ENCODE measurements at regions not wholly inside any gene's neighbourhood (a gene's known extent, or its start where the extent isn't known, plus 50 kb on each side); places are given as distances from the start of the nearest gene placed in this dataset.

DNA sequence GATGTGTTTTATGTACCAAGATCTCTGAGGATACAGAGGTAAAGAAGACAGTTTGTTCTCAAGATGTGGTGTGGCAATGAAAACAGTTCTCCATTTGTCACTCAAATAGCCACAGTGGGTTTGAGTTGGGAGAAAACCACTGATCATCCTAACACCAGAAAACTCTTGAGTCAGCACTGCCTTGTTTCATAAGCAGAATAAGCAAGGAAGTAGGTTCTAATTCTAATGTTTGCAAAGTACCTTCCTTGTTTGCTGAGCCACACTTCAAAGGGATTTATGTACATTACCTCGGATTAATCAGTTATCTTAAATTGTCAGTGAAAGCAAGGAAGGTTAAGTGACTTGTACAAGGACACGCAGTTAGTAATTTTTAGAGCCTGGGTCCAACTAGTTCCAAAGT lies 107.8 kb upstream of the BOC start:
- TF ChIP-seq, protein P1, sequence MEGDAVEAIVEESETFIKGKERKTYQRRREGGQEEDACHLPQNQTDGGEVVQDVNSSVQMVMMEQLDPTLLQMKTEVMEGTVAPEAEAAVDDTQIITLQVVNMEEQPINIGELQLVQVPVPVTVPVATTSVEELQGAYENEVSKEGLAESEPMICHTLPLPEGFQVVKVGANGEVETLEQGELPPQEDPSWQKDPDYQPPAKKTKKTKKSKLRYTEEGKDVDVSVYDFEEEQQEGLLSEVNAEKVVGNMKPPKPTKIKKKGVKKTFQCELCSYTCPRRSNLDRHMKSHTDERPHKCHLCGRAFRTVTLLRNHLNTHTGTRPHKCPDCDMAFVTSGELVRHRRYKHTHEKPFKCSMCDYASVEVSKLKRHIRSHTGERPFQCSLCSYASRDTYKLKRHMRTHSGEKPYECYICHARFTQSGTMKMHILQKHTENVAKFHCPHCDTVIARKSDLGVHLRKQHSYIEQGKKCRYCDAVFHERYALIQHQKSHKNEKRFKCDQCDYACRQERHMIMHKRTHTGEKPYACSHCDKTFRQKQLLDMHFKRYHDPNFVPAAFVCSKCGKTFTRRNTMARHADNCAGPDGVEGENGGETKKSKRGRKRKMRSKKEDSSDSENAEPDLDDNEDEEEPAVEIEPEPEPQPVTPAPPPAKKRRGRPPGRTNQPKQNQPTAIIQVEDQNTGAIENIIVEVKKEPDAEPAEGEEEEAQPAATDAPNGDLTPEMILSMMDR (IDR thresholded peaks at IDR 0.05): no peak
- TF ChIP-seq POLR2A (IDR thresholded peaks at IDR 0.05): no peak

All from thyroid gland (tissue), 4 donors.